Panc1 (cell line): ENCODE measurements at regions not wholly inside any gene's neighbourhood (a gene's known extent, or its start where the extent isn't known, plus 50 kb on each side); places are given as distances from the start of the nearest gene placed in this dataset.

Source experiments
- ATAC-seq: fragments of 200-7000 bp; cut with Tn5 transposase; 2 replicates; pipeline ENCODE4 v1.9.1; 2020; ENCODE audit warnings: mild to moderate bottlenecking, moderate library complexity
- BruUV-seq: library from RNA; stranded (reverse); fragments of 400-500 nt; replicated peaks from 2 replicates; lab custom pipeline; 2021; lab: Mats Ljungman, UMichigan
- CTCF ChIA-PET: fragments of 300-600 bp; sonication (Branson Sonifier 250); formaldehyde crosslinking; loops from one replicate; lab custom pipeline; 2022; ENCODE audit warnings: antibody characterized with exemption; lab: Charles Lee
- POLR2A ChIA-PET: fragments of 300-600 bp; sonication (Branson Sonifier 250); formaldehyde crosslinking; loops from one replicate; lab custom pipeline; 2022; ENCODE audit warnings: antibody characterized with exemption; lab: Charles Lee
- DNase-seq: peaks from one replicate; pipeline ENCODE4 v3.0.0-alpha.2; 2010; ENCODE audit warnings: low read depth, low spot score
- H3K27ac ChIP-seq: 2 replicates; pipeline ENCODE4 v1.5.1; 2011; ENCODE audit warnings: mild to moderate bottlenecking, low read length, inconsistent platforms
- H3K27me3 ChIP-seq: fragments of 200-500 bp; sonication (Bioruptor generic); 2 replicates; pipeline ENCODE4 v1.6.0; 2014; ENCODE audit warnings: low read length, inconsistent platforms; ENCODE audit not compliant: control insufficient read depth, insufficient read depth
- H3K36me3 ChIP-seq: fragments of 200-500 bp; sonication (Bioruptor generic); 2 replicates; pipeline ENCODE4 v1.5.1; 2014; ENCODE audit warnings: inconsistent platforms, mild to moderate bottlenecking, low read length, moderate library complexity; ENCODE audit not compliant: control insufficient read depth, insufficient read depth
- H3K4me1 ChIP-seq: 2 replicates; pipeline ENCODE4 v1.5.1; 2011; ENCODE audit warnings: inconsistent platforms, mild to moderate bottlenecking, low read length, moderate library complexity; ENCODE audit not compliant: control insufficient read depth, insufficient read depth
- H3K4me3 ChIP-seq, 2 experiments: 2 replicates each; pipeline ENCODE4 v1.5.1; 2011 to 2012; ENCODE audit warnings: low read depth in 2 of 2, low read length in 2 of 2, mild to moderate bottlenecking in 2 of 2, inconsistent platforms in 1 of 2, moderate library complexity in 1 of 2
- H3K9me3 ChIP-seq: fragments of 200-500 bp; sonication (Bioruptor generic); 2 replicates; pipeline ENCODE4 v1.5.1; 2014; ENCODE audit warnings: low read depth, mild to moderate bottlenecking, inconsistent platforms, low read length, moderate library complexity; ENCODE audit not compliant: control insufficient read depth, insufficient read depth
- CTCF ChIP-seq: fragments of 450-650 bp; IDR thresholded peaks from 2 replicates; pipeline ENCODE4 v1.5.1; 2017; ENCODE audit warnings: mild to moderate bottlenecking
- POLR2AphosphoS5 ChIP-seq: IDR thresholded peaks from 2 replicates; pipeline ENCODE4 v1.6.1; 2012; ENCODE audit warnings: mild to moderate bottlenecking, low read depth, low read length, moderate library complexity
- REST ChIP-seq, 2 experiments: IDR thresholded peaks; 2 replicates each; pipeline ENCODE4 v1.6.1; 2011 to 2012; ENCODE audit warnings: low read depth in 2 of 2, control low read depth in 1 of 2, low read length in 1 of 2, mild to moderate bottlenecking in 1 of 2, moderate library complexity in 1 of 2; ENCODE audit not compliant: insufficient read depth in 1 of 2
- SIN3A ChIP-seq: IDR thresholded peaks from 2 replicates; pipeline ENCODE4 v1.6.1; 2012; ENCODE audit warnings: low read depth, mild to moderate bottlenecking, low read length, moderate library complexity, borderline replicate concordance; ENCODE audit not compliant: insufficient read depth
- TCF7L2 ChIP-seq: IDR thresholded peaks from 2 replicates; pipeline ENCODE4 v1.6.1; 2011; ENCODE audit warnings: mild to moderate bottlenecking, low read depth, low read length, inconsistent platforms
- in situ Hi-C: cut with HindIII; loops from 2 replicates; pipeline ENCODE4 v1.10.0; 2016; ENCODE audit warnings: low sequenced_read_pairs, low pct_unique_long_range_greater_than_20kb
- intact Hi-C: fragments of 100-400 bp; cut with micrococcal nuclease; formaldehyde crosslinking; loops from one replicate; pipeline ENCODE4 v1.10.0; 2022; ENCODE audit not compliant: unreplicated experiment

- H3K4me1 ChIP-seq: no peaks in the 10 kb centered on the region
- ChIA-PET CTCF (no interaction called here), POLR2A (interaction anchor here (0.6 kb wide), 1 partner anchor 1228 kb away, joined by 12 read pairs; no protein-coding TSS in a partner anchor)
- no peak overlapping the region for H3K4me3 ChIP-seq
- H3K27me3 ChIP-seq: no peaks in the 10 kb centered on the region
- no peaks in the 10 kb centered on the region for H3K36me3 ChIP-seq
- in situ Hi-C loops (no loop called here), intact Hi-C loops (no loop called here)
- TF ChIP-seq SIN3A (no peak), CTCF (no peak), TCF7L2 (no peak), REST (IDR thresholded peaks at IDR 0.05; ENCODE audit: insufficient read depth in 1 of 2, low read depth in 2 of 2, low read length in 1 of 2) (no peak), POLR2AphosphoS5 (no peak)
- ATAC-seq (no peak), DNase-seq (no peak)
- H3K9me3 ChIP-seq: no peaks in the 10 kb centered on the region
- BruUV-seq: no TSS peak
- H3K27ac ChIP-seq: no peak overlapping the region
These were observed 197.9 kb downstream of the KTN1 start for GRCh38 chr14:55777877-55778276.

GRCh38 chr14:55780156-55780946, 200.3 kb downstream of the KTN1 start:
- ChIA-PET POLR2A (no interaction called here), CTCF (no interaction called here)
- intact Hi-C loops: no loop called here
- H3K36me3 ChIP-seq: no peaks in the 10 kb centered on the region
- in situ Hi-C loops: no loop called here
- H3K4me3 ChIP-seq: no peak overlapping the region
- H3K27me3 ChIP-seq: no peaks in the 10 kb centered on the region
- no peak overlapping the region for H3K27ac ChIP-seq
- ATAC-seq (no peak), DNase-seq (no peak)
- no TSS peak for BruUV-seq
- no peak for TF ChIP-seq POLR2AphosphoS5
- H3K9me3 ChIP-seq: no peaks in the 10 kb centered on the region
- no peaks in the 10 kb centered on the region for H3K4me1 ChIP-seq

GRCh38 chr14:55781046-55781445, 201.0 kb downstream of the KTN1 start:
- intact Hi-C loops: no loop called here
- ATAC-seq (no peak), DNase-seq (no peak)
- Histone ChIP-seq H3K4me1 (no peaks in the 10 kb centered on the region), H3K4me3 (no peak overlapping the region), H3K27me3 (no peaks in the 10 kb centered on the region), H3K27ac (no peak overlapping the region), H3K36me3 (no peaks in the 10 kb centered on the region), H3K9me3 (no peaks in the 10 kb centered on the region)
- BruUV-seq: no TSS peak
- CTCF ChIA-PET: no interaction called here
- in situ Hi-C loops: no loop called here
- POLR2A ChIA-PET: no interaction called here
- TF ChIP-seq TCF7L2: no peak
- no peak for TF ChIP-seq REST (IDR thresholded peaks at IDR 0.05; ENCODE audit: insufficient read depth in 1 of 2, low read depth in 2 of 2, low read length in 1 of 2)
- TF ChIP-seq CTCF: no peak
- no peak for TF ChIP-seq POLR2AphosphoS5
- TF ChIP-seq SIN3A: no peak
